ENCODE measurements at regions not wholly inside any gene's neighbourhood (a gene's known extent, or its start where the extent isn't known, plus 50 kb on each side); places are given as distances from the start of the nearest gene placed in this dataset.
"Not testable (repeated sequence)": the region's sequence is repeated elsewhere in the genome, so short reads cannot be mapped to it uniquely, and the experiment has no call there.

DNA sequence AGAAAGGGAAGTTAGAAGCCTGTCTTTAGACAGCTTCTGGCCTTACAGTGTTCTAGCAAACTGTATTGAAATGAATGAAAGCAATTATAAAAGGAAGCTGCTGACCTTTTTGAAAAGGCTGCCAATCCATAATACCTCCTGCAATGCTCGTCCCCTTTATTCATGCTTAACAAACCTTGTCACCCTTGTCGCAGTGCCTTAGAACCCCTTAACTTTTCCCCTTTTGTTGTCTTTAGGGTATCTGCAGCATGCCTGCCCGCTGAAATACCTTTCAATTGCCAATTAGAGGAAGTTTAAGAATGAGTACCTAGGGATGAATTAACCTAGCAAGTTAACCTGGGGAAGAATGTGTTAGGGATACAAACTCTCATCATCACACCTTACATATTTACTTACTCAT lies 731.2 kb downstream of the RERGL start:
- DNase-seq (ENCODE audit: low read depth in 2 of 2) = no peak

DNA sequence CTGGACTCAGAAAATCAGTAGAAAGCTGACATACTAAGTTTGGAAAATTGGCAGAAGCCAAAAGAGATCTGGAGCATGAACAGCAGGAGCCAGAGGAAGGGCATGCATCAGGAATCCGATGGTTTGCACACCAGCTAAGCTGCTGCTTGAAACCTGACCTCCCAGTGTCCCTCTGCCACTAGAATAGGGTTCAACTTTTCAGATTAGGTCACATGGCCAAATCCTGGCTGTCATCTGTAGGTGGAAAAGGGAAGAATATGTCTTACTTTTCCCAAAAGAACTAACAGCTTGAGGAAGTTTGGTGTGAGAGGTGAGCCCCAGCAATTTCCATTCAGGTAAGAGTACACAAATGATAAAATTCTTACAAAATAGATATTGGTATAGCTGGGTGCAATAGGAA lies 732.6 kb downstream of the RERGL start:
- no peak for DNase-seq (ENCODE audit: low read depth in 2 of 2)

- no peak for DNase-seq (ENCODE audit: low read depth in 2 of 2)
These were observed 737.8 kb downstream of the RERGL start for GRCh38 chr12:17352164-17352563.

GRCh38 chr12:17348311-17348710 lies 741.7 kb downstream of the RERGL start:
- DNase-seq (ENCODE audit: low read depth in 2 of 2) = no peak

DNA sequence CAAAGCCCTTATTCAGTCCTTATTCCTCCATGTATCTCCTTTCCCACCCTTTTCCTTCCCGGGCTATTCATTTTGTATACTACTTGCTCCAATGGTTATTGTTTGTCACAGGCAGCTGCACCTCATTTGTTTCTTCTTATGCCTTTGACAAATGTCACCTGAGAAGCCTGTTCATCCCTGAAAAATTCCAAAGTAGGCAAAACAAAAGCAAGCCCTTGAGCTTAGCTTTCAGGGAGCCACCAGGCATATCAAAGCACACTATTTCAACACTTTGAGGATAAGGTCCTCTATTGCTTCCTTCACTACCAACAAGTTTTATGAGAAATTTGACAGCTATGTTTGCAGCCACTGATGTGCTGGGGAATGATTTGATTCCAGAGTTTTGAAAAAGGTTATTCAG lies 738.7 kb upstream of the LMO3 start:
- DNase-seq (ENCODE audit: low read depth in 2 of 2) = no peak

DNA sequence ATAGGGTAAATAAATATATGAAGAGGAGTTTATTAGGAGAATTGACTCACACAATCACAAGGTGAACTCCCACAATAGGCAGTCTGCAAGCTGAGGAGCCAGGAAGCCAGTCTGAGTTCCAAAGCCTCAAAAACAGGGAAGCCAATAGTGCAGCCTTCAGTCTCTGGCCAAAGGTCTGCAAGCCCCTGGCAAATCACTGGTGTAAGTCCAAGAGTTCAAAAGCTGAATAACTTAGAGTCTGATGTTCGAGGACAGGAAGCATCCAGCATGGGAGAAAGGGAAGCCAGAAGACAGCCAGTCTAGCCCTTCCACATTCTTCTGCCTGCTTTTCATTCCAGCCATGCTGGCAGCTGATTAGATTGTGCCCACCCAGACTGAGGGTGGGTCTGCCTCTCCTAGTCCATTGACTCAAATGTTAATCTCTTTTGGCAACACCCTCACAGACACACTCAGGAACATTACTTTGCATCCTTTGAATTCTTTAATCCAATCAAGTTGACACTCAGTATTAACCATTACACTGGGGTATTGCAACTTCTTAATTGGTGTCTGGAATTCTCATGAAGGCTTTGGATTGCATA lies 736.5 kb upstream of the LMO3 start:
- no peak for DNase-seq (ENCODE audit: low read depth in 2 of 2)

GRCh38 chr12:17335487-17335886 lies 729.5 kb upstream of the LMO3 start:
- DNase-seq (ENCODE audit: low read depth in 2 of 2) = no peak

DNA sequence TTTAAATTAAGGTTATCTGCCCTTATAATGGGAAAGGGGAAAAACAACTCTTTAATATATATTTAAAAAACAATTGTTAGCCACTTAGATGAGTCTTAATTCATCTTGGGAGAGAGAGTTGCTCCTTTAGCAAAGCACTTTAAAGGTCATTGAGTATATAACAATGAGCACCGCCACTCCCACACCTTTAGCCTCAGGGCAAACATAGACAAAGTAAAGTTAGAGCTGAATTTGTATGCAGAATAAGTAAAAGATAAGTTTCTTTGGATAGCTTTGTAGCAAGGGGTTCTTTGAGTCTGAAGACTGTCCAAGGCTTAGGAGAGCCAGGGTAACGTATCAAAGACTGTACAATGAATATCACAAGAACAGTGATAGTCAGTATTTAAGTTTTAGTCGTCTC lies 728.8 kb upstream of the LMO3 start:
- DNase-seq (ENCODE audit: low read depth in 2 of 2) = no peak

GRCh38 chr12:17333287-17333686 lies 727.3 kb upstream of the LMO3 start:
- no peak for DNase-seq (ENCODE audit: low read depth in 2 of 2)

DNA sequence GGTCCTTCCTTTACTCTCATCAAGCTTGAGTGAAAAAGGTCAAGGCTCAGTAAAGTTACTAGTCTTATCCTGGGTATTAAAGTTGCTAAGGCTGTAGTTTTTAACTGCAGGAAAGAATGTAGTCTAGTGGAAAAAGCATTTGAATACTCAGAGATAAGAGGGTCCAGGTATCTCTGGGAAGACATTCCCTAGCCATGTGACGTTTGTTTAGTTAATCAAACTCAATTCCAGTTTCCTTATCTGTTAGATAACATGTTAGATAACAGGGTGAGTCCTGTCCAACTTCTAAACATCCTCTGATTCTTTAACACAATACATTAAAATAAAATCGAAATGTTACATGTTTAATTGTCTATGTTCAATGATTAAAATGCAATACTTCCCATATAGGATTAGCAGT lies 720.7 kb upstream of the LMO3 start:
- no peak for DNase-seq (ENCODE audit: low read depth in 2 of 2)

GRCh38 chr12:17322090-17322489 lies 716.1 kb upstream of the LMO3 start:
- no peak for DNase-seq (ENCODE audit: low read depth in 2 of 2)

- DNase-seq (ENCODE audit: low read depth in 2 of 2) = no peak
These were observed 698.8 kb upstream of the LMO3 start for GRCh38 chr12:17304503-17305347.

GRCh38 chr12:17302001-17302400 lies 696.0 kb upstream of the LMO3 start:
- DNase-seq (ENCODE audit: low read depth in 2 of 2) = no peak

- no peak for DNase-seq (ENCODE audit: low read depth in 2 of 2)
These were observed 695.6 kb upstream of the LMO3 start for GRCh38 chr12:17301544-17301943.

- no peak for DNase-seq (ENCODE audit: low read depth in 2 of 2)
These were observed 690.9 kb upstream of the LMO3 start for GRCh38 chr12:17296882-17297281.

- DNase-seq (ENCODE audit: low read depth in 2 of 2) = no peak
These were observed 680.9 kb upstream of the LMO3 start for GRCh38 chr12:17286874-17287273.

GRCh38 chr12:17284873-17285272 lies 678.9 kb upstream of the LMO3 start:
- no peak for DNase-seq (ENCODE audit: low read depth in 2 of 2)

DNA sequence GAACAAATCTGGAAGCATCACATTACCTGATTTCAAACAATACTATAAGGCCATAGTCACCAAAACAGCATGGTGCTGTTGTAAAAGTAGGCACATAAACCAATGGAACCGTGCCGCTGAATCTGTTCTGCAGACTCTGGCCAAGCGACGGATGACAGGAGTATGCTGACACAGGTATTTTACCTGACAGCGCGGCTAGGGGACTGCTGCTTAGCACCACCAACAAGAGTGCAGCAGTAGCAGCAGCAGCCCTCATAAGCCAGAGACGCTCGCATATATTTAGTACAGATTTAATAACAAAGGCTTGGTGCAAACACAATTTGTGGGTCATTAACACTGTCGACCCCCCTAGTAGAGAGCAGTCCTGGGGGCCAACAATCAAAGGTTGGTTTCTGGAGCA lies 677.6 kb upstream of the LMO3 start:
- DNase-seq (ENCODE audit: low read depth in 2 of 2) = no peak

DNA sequence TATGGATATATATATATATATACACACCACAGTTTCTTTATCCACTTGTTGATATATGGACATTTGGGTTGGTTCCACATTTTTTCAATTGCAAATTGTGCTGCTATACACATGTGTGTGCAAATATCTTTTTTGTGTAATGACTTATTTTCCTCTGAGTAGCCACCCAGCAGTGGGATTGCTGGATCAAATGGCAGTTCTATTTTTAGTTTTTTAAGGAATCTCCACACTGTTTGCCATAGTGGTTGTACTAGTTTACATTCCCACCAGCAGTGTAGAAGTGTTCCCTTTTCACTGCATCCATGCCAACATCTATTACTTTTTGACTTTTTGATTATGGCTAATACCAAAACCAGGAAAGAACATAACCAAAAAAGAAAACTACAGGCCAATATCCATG lies 676.2 kb upstream of the LMO3 start:
- not testable (repeated sequence) for DNase-seq (ENCODE audit: low read depth in 2 of 2)

GRCh38 chr12:17278946-17279345 lies 673.0 kb upstream of the LMO3 start:
- no peak for DNase-seq (ENCODE audit: low read depth in 2 of 2)

GRCh38 chr12:17276196-17276595 lies 670.2 kb upstream of the LMO3 start:
- DNase-seq (ENCODE audit: low read depth in 2 of 2) = no peak

DNA sequence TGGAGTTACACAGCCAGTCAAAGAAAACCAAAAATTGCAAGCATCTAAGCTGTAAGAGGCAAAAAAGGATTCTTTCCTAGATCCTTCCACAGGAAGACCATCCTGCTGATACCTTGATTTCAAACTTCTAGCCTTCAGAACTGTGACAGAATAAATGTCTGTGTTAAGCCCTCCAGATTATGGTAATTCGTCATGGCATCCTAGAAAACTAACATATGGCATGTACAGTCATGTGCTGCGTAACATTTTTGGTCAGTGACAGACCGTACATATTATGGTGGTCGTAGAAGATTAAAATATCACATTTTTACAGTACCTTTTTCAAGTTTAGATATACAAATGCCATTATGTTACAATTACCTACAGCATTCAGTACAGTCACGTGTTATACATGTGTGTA lies 660.9 kb upstream of the LMO3 start:
- no peak for DNase-seq (ENCODE audit: low read depth in 2 of 2)

DNA sequence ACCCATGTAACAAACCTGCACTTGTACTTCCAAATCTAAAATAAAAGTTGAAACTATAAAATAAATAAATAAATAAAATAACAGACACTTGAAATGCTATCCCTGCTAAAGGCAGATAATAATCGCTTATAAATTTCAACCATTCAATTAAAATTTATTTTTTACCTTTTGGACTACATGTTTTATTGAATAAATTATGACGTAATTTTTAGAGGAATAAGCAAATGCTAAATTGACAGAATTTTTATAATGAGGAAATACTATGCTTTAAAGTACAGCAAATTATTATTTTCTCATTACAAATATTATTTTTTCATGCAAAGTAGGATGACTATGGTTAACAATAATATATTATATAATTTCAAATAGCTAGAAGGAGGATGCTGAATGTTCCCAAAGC lies 658.6 kb upstream of the LMO3 start:
- DNase-seq (ENCODE audit: low read depth in 2 of 2) = no peak

All from lung microvascular endothelial cell (primary cell).